ENCODE measurements at regions not wholly inside any gene's neighbourhood (a gene's known extent, or its start where the extent isn't known, plus 50 kb on each side); places are given as distances from the start of the nearest gene placed in this dataset.

DNA sequence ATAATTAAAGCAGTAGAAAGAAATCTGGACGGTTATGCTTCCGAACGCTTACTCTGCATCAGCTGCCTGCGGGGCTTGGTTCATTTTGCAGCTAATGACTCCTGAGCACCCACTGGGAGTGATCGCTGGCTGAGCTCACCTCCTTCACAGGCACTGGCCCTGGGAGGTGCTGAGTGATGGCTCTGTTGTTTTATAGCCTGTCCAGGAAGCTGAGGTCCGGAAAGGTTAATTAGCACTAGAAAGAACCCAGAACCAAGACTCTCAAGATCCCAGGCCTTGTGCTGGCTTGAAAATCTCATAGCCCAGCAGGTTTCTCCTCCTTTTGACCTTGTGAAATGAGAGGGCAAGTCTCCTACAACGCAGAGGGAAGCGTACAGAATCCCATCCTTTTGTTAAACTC is 226.2 kb downstream of the AJAP1 start (continued):
- TF ChIP-seq ZNF462 (CRISPR knock-in tag; IDR thresholded peaks at IDR 0.05) (no peak), REST (IDR thresholded peaks at IDR 0.05; ENCODE audit: unreplicated experiment) (no peak), STAT1 (IDR thresholded peaks at IDR 0.05; ENCODE audit: unreplicated experiment) (no peak), EZH2 (IDR thresholded peaks at IDR 0.05; ENCODE audit: low read depth, unreplicated experiment) (no peak), EZH2phosphoT487 (IDR thresholded peaks at IDR 0.05; ENCODE audit: unreplicated experiment) (no peak), NANOG (IDR thresholded peaks at IDR 0.05; ENCODE audit: borderline replicate concordance) (no peak), ZNF114 (CRISPR knock-in tag; IDR thresholded peaks at IDR 0.05) (no peak), CREB1 (CRISPR knock-in tag; IDR thresholded peaks at IDR 0.05; ENCODE audit: low read depth) (no peak)
- TF ChIP-seq, protein P1, sequence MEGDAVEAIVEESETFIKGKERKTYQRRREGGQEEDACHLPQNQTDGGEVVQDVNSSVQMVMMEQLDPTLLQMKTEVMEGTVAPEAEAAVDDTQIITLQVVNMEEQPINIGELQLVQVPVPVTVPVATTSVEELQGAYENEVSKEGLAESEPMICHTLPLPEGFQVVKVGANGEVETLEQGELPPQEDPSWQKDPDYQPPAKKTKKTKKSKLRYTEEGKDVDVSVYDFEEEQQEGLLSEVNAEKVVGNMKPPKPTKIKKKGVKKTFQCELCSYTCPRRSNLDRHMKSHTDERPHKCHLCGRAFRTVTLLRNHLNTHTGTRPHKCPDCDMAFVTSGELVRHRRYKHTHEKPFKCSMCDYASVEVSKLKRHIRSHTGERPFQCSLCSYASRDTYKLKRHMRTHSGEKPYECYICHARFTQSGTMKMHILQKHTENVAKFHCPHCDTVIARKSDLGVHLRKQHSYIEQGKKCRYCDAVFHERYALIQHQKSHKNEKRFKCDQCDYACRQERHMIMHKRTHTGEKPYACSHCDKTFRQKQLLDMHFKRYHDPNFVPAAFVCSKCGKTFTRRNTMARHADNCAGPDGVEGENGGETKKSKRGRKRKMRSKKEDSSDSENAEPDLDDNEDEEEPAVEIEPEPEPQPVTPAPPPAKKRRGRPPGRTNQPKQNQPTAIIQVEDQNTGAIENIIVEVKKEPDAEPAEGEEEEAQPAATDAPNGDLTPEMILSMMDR (conservative IDR thresholded peaks at IDR 0.05; ENCODE audit: low read depth in 2 of 2): no peak
